Prostate gland (tissue), 2 donors: ENCODE measurements at regions not wholly inside any gene's neighbourhood (a gene's known extent, or its start where the extent isn't known, plus 50 kb on each side); places are given as distances from the start of the nearest gene placed in this dataset.

Experiments used
- CTCF ChIP-seq, 4 experiments: fragments of 200-600 bp in 2 of 4; fragments of 450-650 bp in 2 of 4; sonication (generic) in 2 of 4; IDR thresholded peaks; 1 replicate in 3 of 4; 2 replicates in 1 of 4; pipeline ENCODE4 v1.5.1; 2016 to 2019; ENCODE audit warnings: antibody characterized with exemption in 4 of 4, mild to moderate bottlenecking in 2 of 4, moderate library complexity in 2 of 4
- POLR2A ChIP-seq: fragments of 450-650 bp; IDR thresholded peaks from one replicate; pipeline ENCODE4 v1.6.1; 2016; ENCODE audit warnings: antibody characterized with exemption, mild to moderate bottlenecking
- POLR2AphosphoS5 ChIP-seq: sonication (generic); formaldehyde crosslinking; IDR thresholded peaks from one replicate; pipeline ENCODE4 v1.6.1; 2017; ENCODE audit warnings: antibody characterized with exemption

DNA sequence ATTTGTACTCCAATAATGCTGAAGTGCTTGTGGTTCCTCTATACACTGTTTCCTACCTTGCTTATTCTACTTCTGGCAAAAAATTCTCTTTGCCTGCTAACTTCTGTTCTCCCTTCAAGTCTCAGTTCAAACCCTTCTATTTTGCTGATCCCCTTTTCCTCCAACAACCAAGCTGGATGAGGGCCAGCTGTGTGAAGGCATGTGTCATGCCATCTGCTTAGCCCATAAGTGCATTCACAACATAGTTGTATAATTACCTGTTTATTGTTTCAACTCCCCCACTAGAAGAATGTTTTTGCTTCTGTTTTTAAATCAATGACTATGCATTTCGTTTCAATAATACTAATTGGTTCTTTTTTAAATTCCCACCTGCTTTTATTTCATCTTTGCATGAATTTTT is 1951.4 kb upstream of the WWC1 start:
- TF ChIP-seq POLR2AphosphoS5, result no peak
- TF ChIP-seq CTCF (IDR thresholded peaks at IDR 0.05), result no peak
- no peak for TF ChIP-seq POLR2A
